Breast epithelium (tissue), 4 donors: ENCODE measurements at regions not wholly inside any gene's neighbourhood (a gene's known extent, or its start where the extent isn't known, plus 50 kb on each side); places are given as distances from the start of the nearest gene placed in this dataset.

Experiments
- DNase-seq, 2 donors: peaks; one replicate each; pipeline ENCODE4 v3.0.0-alpha.2; 2019; ENCODE audit warnings: low spot score in 2 of 2
- H3K27ac ChIP-seq, 2 donors: fragments of 200-600 bp; sonication (generic) in 1 of 2; one replicate each; pipeline ENCODE4 v1.5.1; 2016 to 2019; ENCODE audit warnings: mild to moderate bottlenecking in 1 of 2
- H3K27me3 ChIP-seq, 2 donors: fragments of 200-600 bp; sonication (generic) in 1 of 2; one replicate each; pipeline versions ENCODE4 v1.5.1 to v1.6.0; 2017 to 2019; ENCODE audit warnings: control low read depth in 1 of 2, mild to moderate bottlenecking in 1 of 2
- H3K36me3 ChIP-seq: fragments of 200-600 bp; one replicate; pipeline ENCODE4 v1.5.1; 2019
- H3K4me1 ChIP-seq, 2 donors: fragments of 200-600 bp; sonication (generic); one replicate each; pipeline ENCODE4 v1.5.1; 2016 to 2019; ENCODE audit warnings: control low read depth in 1 of 2
- H3K4me3 ChIP-seq, 3 donors: fragments of 200-600 bp; sonication (generic); 1 replicate in 2 of 3; 2 replicates in 1 of 3; pipeline ENCODE4 v1.5.1; 2016 to 2019; ENCODE audit warnings: mild to moderate bottlenecking in 3 of 3, moderate library complexity in 2 of 3
- H3K9me3 ChIP-seq, 2 donors: fragments of 200-600 bp; sonication (generic) in 1 of 2; one replicate each; pipeline ENCODE4 v1.5.1; 2016 to 2019; ENCODE audit warnings: control low read depth in 1 of 2
- CTCF ChIP-seq, 3 donors: fragments of 450-650 bp; IDR thresholded peaks; one replicate each; pipeline ENCODE4 v1.5.1; 2016 to 2017; ENCODE audit warnings: antibody characterized with exemption in 3 of 3, mild to moderate bottlenecking in 3 of 3, moderate library complexity in 3 of 3
- POLR2A ChIP-seq: fragments of 450-650 bp; IDR thresholded peaks from one replicate; pipeline ENCODE4 v1.6.1; 2016; ENCODE audit warnings: antibody characterized with exemption, mild to moderate bottlenecking, moderate library complexity
- POLR2AphosphoS5 ChIP-seq, 3 donors: sonication (generic); formaldehyde crosslinking; IDR thresholded peaks; one replicate each; pipeline ENCODE4 v1.6.1; 2017; ENCODE audit warnings: antibody characterized with exemption in 3 of 3
- intact Hi-C: fragments of 100-400 bp; cut with DNase I; formaldehyde crosslinking; loops from one replicate; pipeline ENCODE4 v1.15.1; 2023; ENCODE audit warnings: low total_unique reads

- Histone ChIP-seq H3K4me1 (no peaks in the 10 kb centered on the region), H3K27ac (peak overlapping the region; percentile 71 to 81), H3K4me3 (no peak overlapping the region), H3K27me3 (no peaks in the 10 kb centered on the region), H3K36me3 (no peaks in the 10 kb centered on the region), H3K9me3 (no peaks in the 10 kb centered on the region)
- no peak for DNase-seq
- TF ChIP-seq CTCF (IDR thresholded peaks at IDR 0.05) = no peak
- TF ChIP-seq POLR2A = no peak
- TF ChIP-seq POLR2AphosphoS5 (IDR thresholded peaks at IDR 0.05) = no peak
- intact Hi-C loops = no loop called here
Measured at GRCh38 chr13:34346626-34347025, 528.7 kb downstream of the RFC3 start.

GRCh38 chr13:34347784-34348573 is 530.0 kb downstream of the RFC3 start:
- Histone ChIP-seq H3K36me3 (no peaks in the 10 kb centered on the region), H3K4me1 (no peaks in the 10 kb centered on the region), H3K27ac (peak overlapping the region; percentile 71 to 81), H3K9me3 (no peaks in the 10 kb centered on the region), H3K4me3 (no peak overlapping the region), H3K27me3 (no peaks in the 10 kb centered on the region)
- no peak for TF ChIP-seq POLR2A
- peak in 2 of 3 donors; percentile 25 to 33 for TF ChIP-seq POLR2AphosphoS5 (IDR thresholded peaks at IDR 0.05)
- intact Hi-C loops = no loop called here
- DNase-seq = peak in 1 of 2 donors; percentile 63

DNA sequence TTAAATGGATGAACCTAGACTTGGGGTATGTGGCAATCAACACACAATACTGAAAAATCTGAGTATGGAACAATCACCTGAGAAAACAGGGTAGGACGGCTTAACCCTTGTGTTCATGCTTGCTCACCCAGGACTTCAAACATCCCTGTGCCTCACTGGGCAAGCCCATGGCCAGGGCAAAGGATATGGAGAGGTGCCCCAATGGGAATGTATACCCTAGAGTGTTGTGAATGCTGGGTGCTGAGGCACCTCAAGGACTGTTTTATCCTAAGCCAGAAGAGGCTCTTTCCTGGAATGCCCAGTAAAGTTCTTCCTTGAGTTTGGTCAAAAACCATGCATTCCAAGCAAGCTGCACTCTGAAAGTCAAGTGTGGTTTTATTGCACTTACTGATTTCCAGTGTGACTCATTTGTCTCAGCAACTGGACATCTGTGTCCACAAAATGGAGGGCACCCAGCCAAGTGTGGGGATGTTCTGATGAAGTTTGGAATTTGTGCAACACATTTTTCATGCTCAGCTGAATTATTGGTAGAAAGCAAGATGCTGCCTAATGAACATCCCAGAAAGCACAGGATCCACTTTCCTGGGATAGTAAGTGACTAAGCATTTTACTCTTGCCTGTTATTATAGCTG is 531.3 kb downstream of the RFC3 start:
- TF ChIP-seq CTCF (IDR thresholded peaks at IDR 0.05) = no peak
- TF ChIP-seq POLR2A = no peak
- no peak for TF ChIP-seq POLR2AphosphoS5 (IDR thresholded peaks at IDR 0.05)

GRCh38 chr13:34350671-34351070 is 532.7 kb downstream of the RFC3 start:
- DNase-seq = no peak
- Histone ChIP-seq H3K36me3 (no peaks in the 10 kb centered on the region), H3K4me1 (no peaks in the 10 kb centered on the region), H3K27me3 (no peaks in the 10 kb centered on the region), H3K27ac (no peak overlapping the region), H3K4me3 (no peak overlapping the region), H3K9me3 (no peaks in the 10 kb centered on the region)
- intact Hi-C loops = no loop called here
- no peak for TF ChIP-seq POLR2AphosphoS5 (IDR thresholded peaks at IDR 0.05)
- no peak for TF ChIP-seq CTCF (IDR thresholded peaks at IDR 0.05)
- TF ChIP-seq POLR2A = no peak

More for the DNA sequence above, 531.3 kb downstream of the RFC3 start:
- Histone ChIP-seq H3K36me3 (no peaks in the 10 kb centered on the region), H3K4me3 (no peak overlapping the region), H3K27ac (peak overlapping the region; percentile 71 to 81), H3K27me3 (no peaks in the 10 kb centered on the region), H3K9me3 (no peaks in the 10 kb centered on the region), H3K4me1 (no peaks in the 10 kb centered on the region)
- intact Hi-C loops = no loop called here
- DNase-seq = peak; percentile 34 to 70

GRCh38 chr13:34351134-34351533 is 533.2 kb downstream of the RFC3 start:
- no peak overlapping the region for H3K27ac ChIP-seq
- intact Hi-C loops = no loop called here
- no peaks in the 10 kb centered on the region for H3K9me3 ChIP-seq
- no peak overlapping the region for H3K4me3 ChIP-seq
- H3K27me3 ChIP-seq = no peaks in the 10 kb centered on the region
- H3K36me3 ChIP-seq = no peaks in the 10 kb centered on the region
- no peaks in the 10 kb centered on the region for H3K4me1 ChIP-seq
- DNase-seq = no peak
- TF ChIP-seq CTCF (IDR thresholded peaks at IDR 0.05) (no peak), POLR2A (no peak), POLR2AphosphoS5 (IDR thresholded peaks at IDR 0.05) (no peak)
